GM12891 (cell line): ENCODE measurements at regions not wholly inside any gene's neighbourhood (a gene's known extent, or its start where the extent isn't known, plus 50 kb on each side); places are given as distances from the start of the nearest gene placed in this dataset.
"Not testable (repeated sequence)": the region's sequence is repeated elsewhere in the genome, so short reads cannot be mapped to it uniquely, and the experiment has no call there.

ENCODE experiments used
- POLR2A ChIP-seq: IDR thresholded peaks from 2 replicates; pipeline ENCODE4 v1.6.1; 2011; ENCODE audit warnings: low read depth, low read length, control low read depth
- POLR2AphosphoS5 ChIP-seq: IDR thresholded peaks from 2 replicates; pipeline ENCODE4 v1.6.1; 2011; ENCODE audit warnings: low read depth, low read length, control low read depth
- SPI1 ChIP-seq: IDR thresholded peaks from 2 replicates; pipeline ENCODE4 v1.6.1; 2011; ENCODE audit warnings: low read depth, low read length, control low read depth
- TAF1 ChIP-seq: IDR thresholded peaks from 2 replicates; pipeline ENCODE4 v1.6.1; 2011; ENCODE audit warnings: low read depth, low read length, control low read depth

DNA sequence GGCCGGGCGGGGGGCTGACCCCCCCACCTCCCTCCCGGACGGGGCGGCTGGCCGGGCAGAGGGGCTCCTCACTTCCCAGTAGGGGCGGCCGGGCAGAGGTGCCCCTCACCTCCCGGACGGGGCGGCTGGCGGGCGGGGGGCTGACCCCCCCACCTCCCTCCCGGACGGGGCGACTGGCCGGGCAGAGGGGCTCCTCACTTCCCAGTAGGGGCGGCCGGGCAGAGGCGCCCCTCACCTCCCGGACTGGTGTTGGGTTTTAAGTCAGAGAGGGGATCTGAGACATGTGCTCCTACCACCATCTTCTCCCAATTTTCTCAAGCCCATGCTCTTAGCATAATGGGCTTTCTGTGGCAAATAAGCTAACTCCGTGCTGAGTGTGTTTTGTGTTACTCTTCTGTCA, 87.5 kb upstream of the TMTC4 start:
- TF ChIP-seq POLR2A, TAF1, SPI1, POLR2AphosphoS5: not testable (repeated sequence)
